WTC11 (cell line): ENCODE measurements at regions not wholly inside any gene's neighbourhood (a gene's known extent, or its start where the extent isn't known, plus 50 kb on each side); places are given as distances from the start of the nearest gene placed in this dataset.

ENCODE experiments used
- ATAC-seq: fragments of 200-7000 bp; cut with Tn5 transposase; 2 replicates; pipeline ENCODE4 v1.10.0; 2021; ENCODE audit warnings: mild to moderate bottlenecking, moderate library complexity
- CTCF ChIA-PET: fragments of 300-600 bp; sonication (Branson Sonifier 250); formaldehyde crosslinking; loops from one replicate; lab custom pipeline; 2021; ENCODE audit warnings: antibody characterized with exemption; lab: Charles Lee
- POLR2A ChIA-PET: fragments of 350-600 bp; sonication (Branson Sonifier 250); formaldehyde crosslinking; loops from one replicate; lab custom pipeline; 2021; ENCODE audit warnings: antibody characterized with exemption; lab: Charles Lee
- DNase-seq: peaks from one replicate; pipeline ENCODE4 v3.0.0; 2021; ENCODE audit warnings: low spot score
- H3K27ac Mint-ChIP-seq: 2 replicates; pipeline ENCODE4 v1.8.0; 2021; ENCODE audit warnings: mixed read lengths
- H3K27me3 Mint-ChIP-seq: 2 replicates; pipeline ENCODE4 v1.8.0; 2021; ENCODE audit warnings: low read depth, mild to moderate bottlenecking, moderate library complexity, mixed read lengths
- H3K36me3 Mint-ChIP-seq: 2 replicates; pipeline ENCODE4 v1.8.0; 2021; ENCODE audit warnings: mixed read lengths
- H3K4me1 Mint-ChIP-seq: 2 replicates; pipeline ENCODE4 v1.8.0; 2022; ENCODE audit warnings: mixed read lengths
- H3K4me3 Mint-ChIP-seq: 2 replicates; pipeline ENCODE4 v1.8.0; 2021; ENCODE audit warnings: mild to moderate bottlenecking, moderate library complexity, mixed read lengths
- H3K9me3 Mint-ChIP-seq: 2 replicates; pipeline ENCODE4 v1.8.0; 2021; ENCODE audit warnings: mixed read lengths
- AFF4 ChIP-seq: sonication (generic); formaldehyde crosslinking; IDR thresholded peaks from 2 replicates; pipeline ENCODE4 v1.8.1; 2023; ENCODE audit warnings: mild to moderate bottlenecking, missing genetic modification reagents, borderline replicate concordance
- EMX1 ChIP-seq: fragments of 250-450 bp; sonication (Bioruptor Pico); IDR thresholded peaks from 2 replicates; pipeline ENCODE4 v1.8.0; 2021; ENCODE audit warnings: mild to moderate bottlenecking
- ETV6 ChIP-seq: sonication (generic); formaldehyde crosslinking; IDR thresholded peaks from 2 replicates; pipeline ENCODE4 v1.8.1; 2022; ENCODE audit warnings: mild to moderate bottlenecking, missing genetic modification reagents
- FOXP1 ChIP-seq: sonication (generic); formaldehyde crosslinking; IDR thresholded peaks from 2 replicates; pipeline ENCODE4 v1.8.0; 2022; ENCODE audit warnings: missing genetic modification reagents, mild to moderate bottlenecking, moderate library complexity, borderline replicate concordance
- HMGA2 ChIP-seq: fragments of 250-450 bp; sonication (Bioruptor Pico); IDR thresholded peaks from 2 replicates; pipeline ENCODE4 v1.4.0; 2021; ENCODE audit warnings: mild to moderate bottlenecking, moderate library complexity
- NFATC4 ChIP-seq: fragments of 250-450 bp; sonication (Bioruptor Pico); IDR thresholded peaks from 2 replicates; pipeline ENCODE4 v1.9.0; 2021; ENCODE audit warnings: mild to moderate bottlenecking
- RORB ChIP-seq: fragments of 250-450 bp; sonication (Bioruptor Pico); IDR thresholded peaks from 2 replicates; pipeline ENCODE4 v1.9.0; 2021; ENCODE audit warnings: mild to moderate bottlenecking
- SMAD3 ChIP-seq: sonication (generic); formaldehyde crosslinking; IDR thresholded peaks from 2 replicates; pipeline ENCODE4 v1.8.0; 2022; ENCODE audit warnings: missing genetic modification reagents, mild to moderate bottlenecking, borderline replicate concordance
- TEAD4 ChIP-seq: sonication (generic); formaldehyde crosslinking; IDR thresholded peaks from 2 replicates; pipeline ENCODE4 v1.8.0; 2022; ENCODE audit warnings: mild to moderate bottlenecking, missing genetic modification reagents
- ZNF423 ChIP-seq: fragments of 250-450 bp; sonication (Bioruptor Pico); IDR thresholded peaks from 2 replicates; pipeline ENCODE4 v2.1.2; 2022; ENCODE audit warnings: mild to moderate bottlenecking, moderate library complexity
- ZSCAN18 ChIP-seq: fragments of 250-450 bp; sonication (Bioruptor Pico); IDR thresholded peaks from 2 replicates; pipeline ENCODE4 v2.1.2; 2022; ENCODE audit warnings: mild to moderate bottlenecking, moderate library complexity
- TF ChIP-seq, protein P1 (sequence below): fragments of 250-450 bp; sonication (Bioruptor Pico); IDR thresholded peaks from 2 replicates; pipeline ENCODE4 v1.9.0; 2021; ENCODE audit warnings: mild to moderate bottlenecking, borderline replicate concordance

- TF ChIP-seq, protein P1, sequence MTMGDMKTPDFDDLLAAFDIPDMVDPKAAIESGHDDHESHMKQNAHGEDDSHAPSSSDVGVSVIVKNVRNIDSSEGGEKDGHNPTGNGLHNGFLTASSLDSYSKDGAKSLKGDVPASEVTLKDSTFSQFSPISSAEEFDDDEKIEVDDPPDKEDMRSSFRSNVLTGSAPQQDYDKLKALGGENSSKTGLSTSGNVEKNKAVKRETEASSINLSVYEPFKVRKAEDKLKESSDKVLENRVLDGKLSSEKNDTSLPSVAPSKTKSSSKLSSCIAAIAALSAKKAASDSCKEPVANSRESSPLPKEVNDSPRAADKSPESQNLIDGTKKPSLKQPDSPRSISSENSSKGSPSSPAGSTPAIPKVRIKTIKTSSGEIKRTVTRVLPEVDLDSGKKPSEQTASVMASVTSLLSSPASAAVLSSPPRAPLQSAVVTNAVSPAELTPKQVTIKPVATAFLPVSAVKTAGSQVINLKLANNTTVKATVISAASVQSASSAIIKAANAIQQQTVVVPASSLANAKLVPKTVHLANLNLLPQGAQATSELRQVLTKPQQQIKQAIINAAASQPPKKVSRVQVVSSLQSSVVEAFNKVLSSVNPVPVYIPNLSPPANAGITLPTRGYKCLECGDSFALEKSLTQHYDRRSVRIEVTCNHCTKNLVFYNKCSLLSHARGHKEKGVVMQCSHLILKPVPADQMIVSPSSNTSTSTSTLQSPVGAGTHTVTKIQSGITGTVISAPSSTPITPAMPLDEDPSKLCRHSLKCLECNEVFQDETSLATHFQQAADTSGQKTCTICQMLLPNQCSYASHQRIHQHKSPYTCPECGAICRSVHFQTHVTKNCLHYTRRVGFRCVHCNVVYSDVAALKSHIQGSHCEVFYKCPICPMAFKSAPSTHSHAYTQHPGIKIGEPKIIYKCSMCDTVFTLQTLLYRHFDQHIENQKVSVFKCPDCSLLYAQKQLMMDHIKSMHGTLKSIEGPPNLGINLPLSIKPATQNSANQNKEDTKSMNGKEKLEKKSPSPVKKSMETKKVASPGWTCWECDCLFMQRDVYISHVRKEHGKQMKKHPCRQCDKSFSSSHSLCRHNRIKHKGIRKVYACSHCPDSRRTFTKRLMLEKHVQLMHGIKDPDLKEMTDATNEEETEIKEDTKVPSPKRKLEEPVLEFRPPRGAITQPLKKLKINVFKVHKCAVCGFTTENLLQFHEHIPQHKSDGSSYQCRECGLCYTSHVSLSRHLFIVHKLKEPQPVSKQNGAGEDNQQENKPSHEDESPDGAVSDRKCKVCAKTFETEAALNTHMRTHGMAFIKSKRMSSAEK (CRISPR knock-in tag) = no peak
Observed at GRCh38 chr18:11251229-11251890, 102.0 kb upstream of the PIEZO2 start (continued).

DNA sequence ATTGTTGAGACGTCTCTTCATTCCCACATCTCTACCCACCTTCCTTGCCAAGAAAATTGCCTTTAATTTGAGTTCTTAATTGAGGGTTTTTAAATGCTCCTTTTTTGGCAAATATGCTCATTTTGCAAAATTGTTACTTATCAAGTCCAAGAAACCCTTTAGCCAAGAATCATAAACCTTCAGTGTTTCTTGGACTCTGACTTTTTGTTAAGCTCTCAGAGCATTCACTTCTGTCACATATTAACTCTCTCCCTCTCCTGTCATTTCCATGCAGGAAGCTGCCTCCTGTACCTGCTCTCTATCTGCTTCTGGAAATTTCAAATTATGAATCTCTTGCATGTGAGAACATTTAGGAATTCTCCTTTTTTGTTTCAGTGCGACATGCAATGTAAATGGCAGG is 100.0 kb upstream of the PIEZO2 start:
- H3K27ac Mint-ChIP-seq = no peak overlapping the region
- TF ChIP-seq ZSCAN18 (CRISPR knock-in tag) = no peak
- TF ChIP-seq FOXP1 (CRISPR knock-in tag) = no peak
- TF ChIP-seq HMGA2 (CRISPR knock-in tag) = no peak
- TF ChIP-seq TEAD4 (CRISPR knock-in tag) = no peak
- no peak for TF ChIP-seq ETV6
- no peak for TF ChIP-seq EMX1 (CRISPR knock-in tag)
- no peak for TF ChIP-seq NFATC4 (CRISPR knock-in tag)
- no peak for TF ChIP-seq SMAD3 (CRISPR knock-in tag)
- TF ChIP-seq RORB (CRISPR knock-in tag) = no peak
- TF ChIP-seq, protein P1 (CRISPR knock-in tag) = no peak
- 0 out of 2 replicates have a peak, but pooled peaks cover 3% of the 10 kb centered on the region for H3K9me3 Mint-ChIP-seq
- no peaks in the 10 kb centered on the region; the same call in 1 of the 2 replicates for H3K4me1 Mint-ChIP-seq
- no peaks in the 10 kb centered on the region for H3K36me3 Mint-ChIP-seq
- DNase-seq (no peak), ATAC-seq (no peak)
- CTCF ChIA-PET = interaction anchor here (0.6 kb wide), 1 partner anchor 844 kb away, joined by 3 read pairs; the partner anchor contains the start of gene ANKRD62
- no peaks in the 10 kb centered on the region for H3K27me3 Mint-ChIP-seq
- no peak overlapping the region for H3K4me3 Mint-ChIP-seq
- POLR2A ChIA-PET = no interaction called here

GRCh38 chr18:11247381-11247970 is 98.1 kb upstream of the PIEZO2 start:
- POLR2A ChIA-PET = no interaction called here
- DNase-seq (no peak), ATAC-seq (no peak)
- TF ChIP-seq ZNF423 (CRISPR knock-in tag) (no peak), AFF4 (no peak)
- Mint-ChIP-seq H3K4me1 (no peaks in the 10 kb centered on the region; the same call in 1 of the 2 replicates), H3K4me3 (no peak overlapping the region), H3K27me3 (no peaks in the 10 kb centered on the region), H3K9me3 (0 out of 2 replicates have a peak, but pooled peaks cover 3% of the 10 kb centered on the region), H3K27ac (no peak overlapping the region), H3K36me3 (no peaks in the 10 kb centered on the region)
- CTCF ChIA-PET = no interaction called here
